NCI-H2081 (cell line): ENCODE measurements at regions not wholly inside any gene's neighbourhood (a gene's known extent, or its start where the extent isn't known, plus 50 kb on each side); places are given as distances from the start of the nearest gene placed in this dataset.

Source experiments
- DNase-seq, 2 experiments: peaks; one replicate each; lab custom pipeline; 2025; lab: John Stamatoyannopoulos, UW

GRCh38 chr5:173801006-173801405 is 87.1 kb upstream of the CPEB4 start:
- DNase-seq, result no peak

- no peak for DNase-seq
These were observed 85.4 kb upstream of the CPEB4 start for GRCh38 chr5:173802670-173803165.

GRCh38 chr5:173804579-173804978 is 83.6 kb upstream of the CPEB4 start:
- no peak for DNase-seq

GRCh38 chr5:173806270-173807035 is 81.7 kb upstream of the CPEB4 start:
- DNase-seq, result no peak

- DNase-seq, result no peak
These were observed 80.9 kb upstream of the CPEB4 start for GRCh38 chr5:173807181-173807655.

DNA sequence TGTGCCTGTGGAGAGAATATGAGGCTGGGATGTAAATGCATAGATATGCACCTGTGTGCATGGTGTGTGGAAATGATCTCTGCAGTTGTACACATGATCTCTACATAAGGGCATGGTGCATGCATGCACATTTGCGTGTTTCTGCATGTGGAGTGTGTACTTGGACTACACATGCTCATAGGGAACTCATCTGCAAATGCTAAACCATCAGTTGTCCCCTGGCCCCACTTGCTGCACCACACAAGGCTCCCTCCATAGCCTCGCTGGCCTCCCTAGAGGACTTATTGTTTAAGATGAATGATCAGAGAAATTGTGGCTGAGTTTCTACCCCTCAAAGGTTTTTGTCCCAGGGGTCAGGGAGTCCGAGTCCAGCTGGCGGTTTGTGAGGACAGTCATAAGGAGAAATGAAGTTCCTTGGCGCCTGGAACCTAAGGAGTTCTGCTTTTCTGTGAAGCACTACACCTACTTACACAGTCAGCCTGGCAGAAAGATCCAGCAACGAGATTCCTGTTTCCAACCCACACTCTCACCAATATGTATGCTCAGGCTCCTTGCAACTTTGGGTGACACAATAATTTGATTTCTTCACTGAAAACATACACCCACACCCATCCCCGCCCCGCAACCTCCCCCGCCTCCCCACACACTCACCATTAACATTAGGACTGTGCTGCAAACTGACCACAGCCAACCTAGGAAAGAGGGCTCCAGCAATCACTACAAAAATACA is 79.9 kb upstream of the CPEB4 start:
- no peak for DNase-seq

GRCh38 chr5:173809014-173809413 is 79.1 kb upstream of the CPEB4 start:
- DNase-seq, result no peak

DNA sequence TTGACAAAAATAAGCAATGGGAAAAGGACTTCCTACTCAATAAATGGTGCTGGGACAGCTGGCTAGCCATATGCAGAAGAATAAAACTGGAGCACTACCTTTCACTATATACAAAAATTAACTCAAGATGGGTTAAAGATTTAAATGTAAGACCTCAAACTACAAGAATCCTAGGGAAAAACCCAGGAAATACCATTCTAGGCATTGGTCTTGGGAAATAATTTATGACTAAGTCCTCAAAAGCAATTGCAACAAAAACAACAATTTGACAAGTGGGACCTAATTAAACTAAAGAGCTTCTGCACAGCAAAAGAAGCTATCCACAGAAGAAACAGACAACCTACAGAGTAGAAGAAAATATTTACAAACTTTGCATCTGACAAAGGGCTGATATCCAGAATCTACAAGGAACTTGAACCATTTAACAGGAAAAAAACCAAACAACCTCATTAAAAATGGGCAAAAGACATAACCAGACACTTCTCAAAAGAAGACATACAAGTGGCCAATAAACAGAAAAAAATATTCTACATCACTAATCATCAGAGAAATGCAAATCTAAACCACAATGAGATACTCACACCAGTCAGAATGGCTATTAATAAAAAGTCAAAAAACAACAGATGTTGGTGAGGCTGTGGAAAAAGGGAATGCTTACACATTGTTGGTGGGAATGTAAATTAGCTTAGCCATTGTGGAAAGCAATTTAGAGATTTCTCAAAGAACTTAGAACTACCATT is 75.2 kb upstream of the CPEB4 start:
- DNase-seq, result no peak

DNA sequence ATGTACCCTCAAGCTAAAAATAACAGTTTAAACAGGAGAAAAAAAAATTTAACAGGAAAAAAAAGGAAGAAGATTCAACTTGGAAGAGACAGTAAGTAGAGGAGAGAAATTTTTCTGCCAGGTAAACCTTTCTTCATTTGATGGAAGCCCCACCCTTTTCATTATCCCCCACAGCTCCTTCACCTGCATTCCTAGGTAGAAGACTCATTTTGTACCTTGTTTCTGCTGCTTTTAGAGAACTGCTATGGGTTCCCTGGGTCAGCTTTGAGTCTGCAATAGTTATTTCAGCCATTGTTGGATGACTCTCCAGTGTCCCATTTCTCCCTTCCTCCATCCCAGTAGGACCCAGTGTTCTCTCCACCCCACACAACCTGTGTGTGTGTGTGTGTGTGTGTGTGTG is 74.1 kb upstream of the CPEB4 start:
- no peak for DNase-seq

GRCh38 chr5:173815571-173815970 is 72.6 kb upstream of the CPEB4 start:
- no peak for DNase-seq

GRCh38 chr5:173816728-173817127 is 71.4 kb upstream of the CPEB4 start:
- DNase-seq, result no peak

DNA sequence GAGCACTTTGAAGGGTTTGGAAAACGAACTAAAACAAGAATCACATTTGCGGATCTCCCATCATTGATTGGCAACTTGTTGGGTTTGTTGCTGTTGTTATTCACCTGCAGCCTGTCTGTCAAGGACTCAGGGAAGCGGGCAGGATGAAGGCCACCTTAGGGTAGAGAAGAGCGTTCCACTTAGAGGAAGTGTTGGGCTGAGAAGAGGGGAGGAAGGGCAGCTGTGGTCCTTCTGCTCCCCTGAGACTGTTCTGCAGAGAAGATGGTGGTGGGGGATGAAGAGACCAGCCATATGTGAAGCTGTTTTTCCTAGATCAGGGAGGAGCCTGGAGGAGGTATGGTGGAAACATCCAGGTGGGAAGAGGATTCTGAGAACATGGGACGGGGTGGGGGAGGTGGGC is 70.6 kb upstream of the CPEB4 start:
- no peak for DNase-seq

- DNase-seq, result no peak
These were observed 68.6 kb upstream of the CPEB4 start for GRCh38 chr5:173819521-173819920.

- no peak for DNase-seq
These were observed 64.9 kb upstream of the CPEB4 start for GRCh38 chr5:173823274-173823644.

- no peak for DNase-seq
These were observed 64.2 kb upstream of the CPEB4 start for GRCh38 chr5:173823721-173824567.

- no peak for DNase-seq
These were observed 62.8 kb upstream of the CPEB4 start for GRCh38 chr5:173825215-173825865.

DNA sequence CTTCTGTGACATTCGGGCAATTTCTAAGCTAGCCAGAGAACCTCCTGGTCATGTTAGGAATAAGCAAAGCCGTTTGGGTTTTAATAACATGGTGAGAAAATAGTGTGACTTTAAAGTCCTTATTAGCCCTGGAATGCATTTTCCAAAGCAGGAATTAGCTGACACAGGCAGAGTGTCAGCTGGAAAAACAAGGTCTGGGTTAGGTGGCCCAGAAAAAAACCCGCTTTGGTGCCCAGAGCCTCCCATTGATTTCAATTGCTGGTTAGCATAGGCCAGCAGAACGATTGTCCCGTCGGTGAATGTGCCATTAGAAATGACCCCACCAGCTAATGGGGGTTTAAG is 62.1 kb upstream of the CPEB4 start:
- DNase-seq, result no peak

GRCh38 chr5:173826428-173827350 is 61.5 kb upstream of the CPEB4 start:
- DNase-seq, result no peak

DNA sequence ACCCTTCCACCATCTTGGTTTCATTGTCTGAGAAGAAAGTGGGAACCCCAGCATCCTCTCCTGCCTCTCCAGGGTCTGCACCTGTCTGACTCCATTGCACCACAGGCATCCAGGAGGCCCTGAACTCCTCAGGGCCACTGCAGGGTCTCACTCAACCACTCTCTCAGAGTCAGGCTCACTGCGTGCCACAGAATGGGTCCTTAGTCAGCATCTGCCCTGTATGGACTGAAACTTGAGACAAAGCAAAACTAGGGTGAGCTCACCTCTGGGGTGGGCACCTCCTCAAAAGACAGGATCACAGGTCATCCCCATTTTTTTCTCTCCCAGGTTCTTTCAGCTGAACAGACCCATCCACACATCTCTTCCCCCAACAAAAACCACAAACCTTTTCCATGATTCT is 59.2 kb upstream of the CPEB4 start:
- no peak for DNase-seq

DNA sequence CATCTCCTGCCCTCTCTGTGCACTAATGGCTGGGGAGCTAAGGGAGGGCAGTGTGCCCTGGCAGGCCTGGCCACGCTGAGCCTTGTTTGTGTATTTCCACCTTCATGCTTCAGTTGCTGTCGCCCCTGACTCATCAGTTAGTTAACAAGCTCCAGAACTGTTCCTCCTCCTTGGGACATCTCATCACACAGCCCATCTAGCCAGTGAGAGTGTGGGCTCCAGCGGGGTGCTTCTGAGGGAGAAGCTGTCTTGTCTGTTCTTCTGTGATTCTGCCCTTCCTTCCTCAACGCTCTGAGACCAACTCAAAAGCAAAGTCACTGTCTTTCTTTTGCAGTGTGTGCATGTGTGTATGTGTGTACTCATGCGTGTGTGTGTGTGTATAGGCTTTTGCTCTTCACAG is 58.3 kb upstream of the CPEB4 start:
- no peak for DNase-seq
